IMR-90 (cell line): ENCODE measurements at regions not wholly inside any gene's neighbourhood (a gene's known extent, or its start where the extent isn't known, plus 50 kb on each side); places are given as distances from the start of the nearest gene placed in this dataset.

Experiments
- ATAC-seq: fragments of 200-7000 bp; cut with Tn5 transposase; 2 replicates; pipeline ENCODE4 v1.9.1; 2020; ENCODE audit warnings: low read depth, mild to moderate bottlenecking, moderate library complexity
- BruUV-seq: library from RNA; stranded (reverse); fragments of 400-500 nt; replicated peaks from 2 replicates; lab custom pipeline; 2021; lab: Mats Ljungman, UMichigan
- CTCF ChIA-PET: fragments of 300-600 bp; formaldehyde crosslinking; extraction: SDS; loops from one replicate; lab custom pipeline; 2021; ENCODE audit warnings: antibody characterized with exemption; lab: Yijun Ruan, JAX
- POLR2A ChIA-PET: fragments of 300-600 bp; sonication (Branson Sonifier 250); formaldehyde crosslinking; loops from one replicate; lab custom pipeline; 2022; ENCODE audit warnings: antibody characterized with exemption; ENCODE audit not compliant: unreplicated experiment; lab: Charles Lee
- DNase-seq: peaks from one replicate; pipeline ENCODE4 v3.0.0; 2013
- H2AFZ ChIP-seq: replicated peaks from 2 replicates; pipeline ENCODE3; 2013; ENCODE audit warnings: low read length, mild to moderate bottlenecking; ENCODE audit not compliant: poor library complexity
- H2AK5ac ChIP-seq: 2 replicates; pipeline ENCODE4 v1.6.1; 2013; ENCODE audit warnings: low read depth, low read length, inconsistent platforms
- H2AK9ac ChIP-seq: replicated peaks from 2 replicates; pipeline ENCODE3; 2013; ENCODE audit warnings: mild to moderate bottlenecking, low read depth, low read length, moderate library complexity; ENCODE audit not compliant: poor library complexity
- H2BK120ac ChIP-seq: 2 replicates; pipeline ENCODE4 v1.6.1; 2013; ENCODE audit warnings: low read depth, low read length, inconsistent platforms
- H2BK15ac ChIP-seq: 3 replicates; pipeline ENCODE4 v1.6.1; 2013; ENCODE audit warnings: low read depth, low read length, inconsistent platforms
- H2BK20ac ChIP-seq: 2 replicates; pipeline ENCODE4 v1.6.1; 2013; ENCODE audit warnings: low read depth, mild to moderate bottlenecking, inconsistent platforms, low read length, moderate library complexity
- H2BK5ac ChIP-seq: 2 replicates; pipeline ENCODE4 v1.6.1; 2013; ENCODE audit warnings: mild to moderate bottlenecking, low read depth, low read length, inconsistent platforms; ENCODE audit not compliant: poor library complexity, severe bottlenecking
- H3K14ac ChIP-seq: replicated peaks from 2 replicates; pipeline ENCODE4 v1.6.1; 2013; ENCODE audit warnings: low read depth, low read length, inconsistent platforms
- H3K18ac ChIP-seq: 2 replicates; pipeline ENCODE4 v1.6.1; 2013; ENCODE audit warnings: low read depth, low read length, control low read depth
- H3K23ac ChIP-seq: 2 replicates; pipeline ENCODE4 v1.6.1; 2013; ENCODE audit warnings: low read depth, low read length, inconsistent platforms
- H3K27ac ChIP-seq: 2 replicates; pipeline ENCODE4 v1.5.1; 2013; ENCODE audit warnings: mild to moderate bottlenecking, control low read depth, low read length; ENCODE audit not compliant: insufficient read depth
- H3K27me3 ChIP-seq: 2 replicates; pipeline ENCODE4 v1.6.1; 2013; ENCODE audit warnings: low read length; ENCODE audit not compliant: control insufficient read depth, insufficient read depth
- H3K36me3 ChIP-seq: 2 replicates; pipeline ENCODE4 v1.6.1; 2013; ENCODE audit warnings: low read length, mixed read lengths; ENCODE audit not compliant: control insufficient read depth, insufficient read depth
- H3K4ac ChIP-seq: 2 replicates; pipeline ENCODE4 v1.6.1; 2013; ENCODE audit warnings: low read depth, low read length, inconsistent platforms
- H3K4me1 ChIP-seq: 2 replicates; pipeline ENCODE4 v1.6.1; 2013; ENCODE audit warnings: low read length, mixed read lengths; ENCODE audit not compliant: control insufficient read depth, insufficient read depth
- H3K4me2 ChIP-seq: 2 replicates; pipeline ENCODE4 v1.6.1; 2013; ENCODE audit warnings: low read depth, mild to moderate bottlenecking, control low read depth, low read length, moderate library complexity
- H3K4me3 ChIP-seq: 2 replicates; pipeline ENCODE4 v1.5.1; 2013; ENCODE audit warnings: low read depth, mild to moderate bottlenecking, control low read depth, low read length, moderate library complexity; ENCODE audit not compliant: insufficient read depth
- H3K56ac ChIP-seq: 2 replicates; pipeline ENCODE4 v1.6.1; 2013; ENCODE audit warnings: low read length, inconsistent platforms; ENCODE audit not compliant: insufficient read depth; ENCODE audit errors: extremely low read depth
- H3K79me1 ChIP-seq, 2 experiments: 2 replicates each; pipeline ENCODE4 v1.6.1; 2013; ENCODE audit warnings: low read length in 2 of 2, inconsistent platforms in 1 of 2, low read depth in 1 of 2
- H3K9ac ChIP-seq: 2 replicates; pipeline ENCODE4 v1.6.1; 2013; ENCODE audit warnings: low read depth, low read length, control low read depth
- H3K9me1 ChIP-seq: 2 replicates; pipeline ENCODE4 v1.6.1; 2013; ENCODE audit warnings: low read length, inconsistent platforms; ENCODE audit not compliant: insufficient read depth
- H3K9me3 ChIP-seq: 2 replicates; pipeline ENCODE4 v1.6.1; 2013; ENCODE audit warnings: low read length; ENCODE audit not compliant: control insufficient read depth, insufficient read depth
- H4K20me1 ChIP-seq: 2 replicates; pipeline ENCODE4 v1.6.1; 2013; ENCODE audit warnings: low read length, inconsistent platforms; ENCODE audit not compliant: insufficient read depth
- H4K5ac ChIP-seq: 2 replicates; pipeline ENCODE4 v1.6.1; 2013; ENCODE audit warnings: mild to moderate bottlenecking, low read depth, low read length, control low read depth
- H4K8ac ChIP-seq, 2 experiments: 2 replicates each; pipeline ENCODE4 v1.6.1; 2013; ENCODE audit warnings: low read depth in 2 of 2, low read length in 2 of 2, control low read depth in 1 of 2, inconsistent platforms in 1 of 2
- H4K91ac ChIP-seq: 2 replicates; pipeline ENCODE4 v1.6.1; 2013; ENCODE audit warnings: low read depth, low read length, inconsistent platforms; ENCODE audit not compliant: insufficient read depth
- BHLHE40 ChIP-seq: fragments of 150-350 bp; IDR thresholded peaks from 2 replicates; pipeline ENCODE4 v1.6.1; 2016; ENCODE audit warnings: mild to moderate bottlenecking, low read depth, low read length
- CEBPB ChIP-seq: IDR thresholded peaks from 2 replicates; pipeline ENCODE4 v1.6.1; 2012; ENCODE audit warnings: low read depth, low read length, improper control_type of control experiment
- CHD1 ChIP-seq: IDR thresholded peaks from 2 replicates; pipeline ENCODE4 v1.6.1; 2012; ENCODE audit warnings: low read depth, low read length, improper control_type of control experiment
- FOS ChIP-seq: fragments of 150-350 bp; IDR thresholded peaks from 2 replicates; pipeline ENCODE4 v1.6.1; 2016; ENCODE audit warnings: low read depth, low read length
- MAFK ChIP-seq: IDR thresholded peaks from 2 replicates; pipeline ENCODE4 v1.6.1; 2012; ENCODE audit warnings: low read depth, low read length, improper control_type of control experiment
- MAZ ChIP-seq: IDR thresholded peaks from 2 replicates; pipeline ENCODE4 v1.6.1; 2012; ENCODE audit warnings: low read depth, mild to moderate bottlenecking, low read length, improper control_type of control experiment, moderate library complexity, borderline replicate concordance
- MXI1 ChIP-seq: IDR thresholded peaks from 2 replicates; pipeline ENCODE4 v1.6.1; 2012; ENCODE audit warnings: low read depth, mild to moderate bottlenecking, low read length, moderate library complexity, borderline replicate concordance
- NFE2L2 ChIP-seq: fragments of 150-350 bp; IDR thresholded peaks from 2 replicates; pipeline ENCODE4 v1.6.1; 2016; ENCODE audit warnings: low read depth, mild to moderate bottlenecking, low read length
- POLR2A ChIP-seq: IDR thresholded peaks from 2 replicates; pipeline ENCODE4 v1.6.1; 2012; ENCODE audit warnings: mild to moderate bottlenecking, low read depth, low read length
- RAD21 ChIP-seq: IDR thresholded peaks from 2 replicates; pipeline ENCODE4 v1.6.1; 2012; ENCODE audit warnings: low read length, improper control_type of control experiment
- RCOR1 ChIP-seq: IDR thresholded peaks from 2 replicates; pipeline ENCODE4 v1.6.1; 2012; ENCODE audit warnings: mild to moderate bottlenecking, low read length, improper control_type of control experiment; ENCODE audit not compliant: insufficient replicate concordance
- RFX5 ChIP-seq: IDR thresholded peaks from 2 replicates; pipeline ENCODE4 v1.8.0; 2012; ENCODE audit warnings: low read depth, mild to moderate bottlenecking, low read length, moderate library complexity
- SMC3 ChIP-seq: fragments of 150-350 bp; IDR thresholded peaks from 2 replicates; pipeline ENCODE4 v1.6.1; 2016; ENCODE audit warnings: low read depth, mild to moderate bottlenecking, antibody characterized with exemption, low read length, moderate library complexity
- WGBS, 2 experiments: methylation state at CpG; one replicate each; pipeline versions ENCODE4 v1.1.5 to v1.1.7; 2013; ENCODE audit warnings: missing lambda C conversion rate in 2 of 2; ENCODE audit not compliant: insufficient read length in 1 of 2; ENCODE audit errors: extremely low coverage in 2 of 2; 5-methylcytosine and 5-hydroxymethylcytosine counted together
- dilution Hi-C: fragments of 300-500 bp; cut with HindIII; formaldehyde crosslinking; loops from one replicate; pipeline ENCODE4 v1.14.3; 2018; ENCODE audit warnings: low sequenced_read_pairs; ENCODE audit not compliant: unreplicated experiment
- in situ Hi-C: fragments of 300-500 bp; cut with MboI; formaldehyde crosslinking; loops from 3 replicates; pipeline ENCODE4 v1.14.3; 2019; ENCODE audit warnings: low sequenced_read_pairs, inconsistent platforms, mixed read lengths
- intact Hi-C: fragments of 100-400 bp; cut with micrococcal nuclease; formaldehyde crosslinking; loops from 2 replicates; pipeline ENCODE4 v1.10.0; 2022
- TF ChIP-seq, protein P1 (sequence below): fragments of 150-350 bp; IDR thresholded peaks from 2 replicates; pipeline ENCODE4 v1.6.1; 2016; ENCODE audit warnings: low read depth, mild to moderate bottlenecking, low read length, moderate library complexity, borderline replicate concordance
- TF ChIP-seq, protein P2 (sequence below): conservative IDR thresholded peaks from 2 replicates; pipeline ENCODE4 v1.5.1; 2012; ENCODE audit warnings: mild to moderate bottlenecking, low read depth, low read length, improper control_type of control experiment
- TF ChIP-seq, protein P3 (sequence below): fragments of 150-350 bp; IDR thresholded peaks from 2 replicates; pipeline ENCODE4 v1.6.1; 2017; ENCODE audit warnings: mild to moderate bottlenecking, antibody characterized with exemption, low read length, low read depth

DNA sequence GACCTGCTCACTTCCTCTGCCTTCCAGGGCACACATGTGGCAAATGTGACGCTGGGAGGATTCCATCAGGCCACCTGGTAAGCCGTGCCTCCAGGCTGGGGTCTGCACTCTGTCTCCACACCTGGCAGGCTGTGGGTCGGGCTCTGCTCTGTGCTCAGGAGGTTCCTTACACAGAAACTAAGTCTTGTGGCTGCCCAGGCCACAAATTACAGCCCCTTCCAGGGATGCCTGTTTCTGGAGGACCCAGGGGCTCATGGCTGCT, 58.2 kb downstream of the RMI2 start:
- Histone ChIP-seq H4K20me1 (peaks cover 2% of the 10 kb centered on the region; the same call in 1 of the 2 replicates), H3K79me1 (no peaks in the 10 kb centered on the region), H2AK9ac (no peak overlapping the region), H3K9ac (no peak overlapping the region), H2BK120ac (no peak overlapping the region), H3K4ac (no peak overlapping the region), H3K4me1 (peaks cover 2% of the 10 kb centered on the region), H3K9me3 (no peaks in the 10 kb centered on the region), H3K4me2 (no peak overlapping the region), H3K4me3 (no peak overlapping the region), H3K27me3 (peaks cover 4% of the 10 kb centered on the region; the same call in 1 of the 2 replicates), H4K5ac (no peak overlapping the region), H2BK15ac (no peak overlapping the region), H3K14ac (no peak overlapping the region), H4K91ac (no peak overlapping the region), H3K23ac (no peak overlapping the region), H3K56ac (no peak overlapping the region), H2AK5ac (no peak overlapping the region), H3K36me3 (no peaks in the 10 kb centered on the region), H4K8ac (no peak overlapping the region), H2BK20ac (no peak overlapping the region), H2BK5ac (no peak overlapping the region), H2AFZ (no peak overlapping the region), H3K18ac (no peak overlapping the region), H3K9me1 (no peaks in the 10 kb centered on the region), H3K27ac (no peak overlapping the region)
- POLR2A ChIA-PET: no interaction called here
- TF ChIP-seq RAD21 (no peak), CEBPB (no peak), MAZ (no peak), SMC3 (no peak), CHD1 (no peak), RCOR1 (no peak), BHLHE40 (no peak), FOS (no peak), RFX5 (no peak), POLR2A (no peak), MXI1 (no peak), NFE2L2 (no peak), MAFK (no peak)
- TF ChIP-seq, protein P1, sequence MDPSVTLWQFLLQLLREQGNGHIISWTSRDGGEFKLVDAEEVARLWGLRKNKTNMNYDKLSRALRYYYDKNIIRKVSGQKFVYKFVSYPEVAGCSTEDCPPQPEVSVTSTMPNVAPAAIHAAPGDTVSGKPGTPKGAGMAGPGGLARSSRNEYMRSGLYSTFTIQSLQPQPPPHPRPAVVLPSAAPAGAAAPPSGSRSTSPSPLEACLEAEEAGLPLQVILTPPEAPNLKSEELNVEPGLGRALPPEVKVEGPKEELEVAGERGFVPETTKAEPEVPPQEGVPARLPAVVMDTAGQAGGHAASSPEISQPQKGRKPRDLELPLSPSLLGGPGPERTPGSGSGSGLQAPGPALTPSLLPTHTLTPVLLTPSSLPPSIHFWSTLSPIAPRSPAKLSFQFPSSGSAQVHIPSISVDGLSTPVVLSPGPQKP: no peak
- TF ChIP-seq, protein P2, sequence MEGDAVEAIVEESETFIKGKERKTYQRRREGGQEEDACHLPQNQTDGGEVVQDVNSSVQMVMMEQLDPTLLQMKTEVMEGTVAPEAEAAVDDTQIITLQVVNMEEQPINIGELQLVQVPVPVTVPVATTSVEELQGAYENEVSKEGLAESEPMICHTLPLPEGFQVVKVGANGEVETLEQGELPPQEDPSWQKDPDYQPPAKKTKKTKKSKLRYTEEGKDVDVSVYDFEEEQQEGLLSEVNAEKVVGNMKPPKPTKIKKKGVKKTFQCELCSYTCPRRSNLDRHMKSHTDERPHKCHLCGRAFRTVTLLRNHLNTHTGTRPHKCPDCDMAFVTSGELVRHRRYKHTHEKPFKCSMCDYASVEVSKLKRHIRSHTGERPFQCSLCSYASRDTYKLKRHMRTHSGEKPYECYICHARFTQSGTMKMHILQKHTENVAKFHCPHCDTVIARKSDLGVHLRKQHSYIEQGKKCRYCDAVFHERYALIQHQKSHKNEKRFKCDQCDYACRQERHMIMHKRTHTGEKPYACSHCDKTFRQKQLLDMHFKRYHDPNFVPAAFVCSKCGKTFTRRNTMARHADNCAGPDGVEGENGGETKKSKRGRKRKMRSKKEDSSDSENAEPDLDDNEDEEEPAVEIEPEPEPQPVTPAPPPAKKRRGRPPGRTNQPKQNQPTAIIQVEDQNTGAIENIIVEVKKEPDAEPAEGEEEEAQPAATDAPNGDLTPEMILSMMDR: no peak
- TF ChIP-seq, protein P3, sequence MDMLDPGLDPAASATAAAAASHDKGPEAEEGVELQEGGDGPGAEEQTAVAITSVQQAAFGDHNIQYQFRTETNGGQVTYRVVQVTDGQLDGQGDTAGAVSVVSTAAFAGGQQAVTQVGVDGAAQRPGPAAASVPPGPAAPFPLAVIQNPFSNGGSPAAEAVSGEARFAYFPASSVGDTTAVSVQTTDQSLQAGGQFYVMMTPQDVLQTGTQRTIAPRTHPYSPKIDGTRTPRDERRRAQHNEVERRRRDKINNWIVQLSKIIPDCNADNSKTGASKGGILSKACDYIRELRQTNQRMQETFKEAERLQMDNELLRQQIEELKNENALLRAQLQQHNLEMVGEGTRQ: no peak
- 90% methylated on average over 2 of the region's 3 CpGs; no CpG with 5 or more reads in 1 of the 2 experiments for WGBS, 2 experiments
- in situ Hi-C loops (loop anchor here (10.0 kb wide), 1 partner anchor 411 kb away; no protein-coding TSS in a partner anchor), intact Hi-C loops (no loop called here), dilution Hi-C loops (no loop called here)
- CTCF ChIA-PET: no interaction called here
- BruUV-seq: no TSS peak
- DNase-seq (no peak), ATAC-seq (no peak)
